GM10248 (cell line): ENCODE measurements at regions not wholly inside any gene's neighbourhood (a gene's known extent, or its start where the extent isn't known, plus 50 kb on each side); places are given as distances from the start of the nearest gene placed in this dataset.

Source experiments
- CTCF ChIA-PET: fragments of 300-600 bp; sonication (Branson Sonifier 250); formaldehyde crosslinking; extraction: SDS; loops from one replicate; lab custom pipeline; 2021; ENCODE audit warnings: antibody characterized with exemption; lab: Yijun Ruan, JAX
- POLR2A ChIA-PET: fragments of 350-650 bp; sonication (Branson Sonifier 250); formaldehyde crosslinking; extraction: SDS; loops from one replicate; lab custom pipeline; 2020; ENCODE audit warnings: antibody characterized with exemption; lab: Yijun Ruan, JAX
- DNase-seq: peaks from one replicate; pipeline ENCODE4 v3.0.0; 2012; ENCODE audit errors: extremely low spot score
- TF ChIP-seq, protein P1 (sequence below): IDR thresholded peaks from 2 replicates; pipeline ENCODE4 v1.5.1; 2012; ENCODE audit warnings: mild to moderate bottlenecking, low read depth; ENCODE audit errors: extremely low read depth, missing control alignments, control extremely low read depth

DNA sequence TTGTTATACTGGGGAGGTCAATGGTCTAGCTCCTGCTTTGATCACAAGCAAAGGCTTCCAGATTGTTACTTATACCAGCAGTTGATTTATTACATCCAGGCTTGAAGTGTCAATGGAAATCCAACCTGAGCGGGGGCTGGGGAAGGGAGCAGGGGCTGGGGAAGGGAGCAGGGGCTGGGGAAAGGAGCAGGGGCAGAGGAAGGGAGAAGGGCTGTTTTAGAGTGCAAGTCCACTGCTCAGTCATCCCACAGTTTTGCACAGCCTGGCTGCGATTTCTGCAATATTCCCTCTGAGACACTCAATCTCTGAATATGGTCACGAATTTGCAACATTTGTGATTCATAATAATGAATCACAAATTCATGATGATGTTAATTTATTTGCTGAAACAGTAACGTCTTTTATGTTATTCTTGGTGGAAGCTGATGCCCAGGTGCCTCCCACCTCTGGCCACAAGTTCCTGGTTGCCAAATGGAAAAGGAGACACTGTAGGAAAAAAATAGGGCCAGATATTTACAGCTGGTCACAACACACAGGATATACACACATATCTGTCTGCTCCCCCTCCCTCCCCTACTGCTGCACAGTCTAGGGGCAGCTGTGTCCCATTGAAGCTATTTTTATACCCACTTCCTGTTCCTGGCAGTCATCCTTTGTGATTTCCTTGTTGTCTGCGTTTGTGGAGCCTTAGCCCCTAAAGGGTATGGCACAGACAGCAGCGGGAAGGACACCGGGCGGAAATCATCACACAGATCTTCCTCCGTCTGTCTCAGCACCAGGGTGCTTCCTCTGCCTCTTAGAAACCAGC is 325.1 kb downstream of the GADD45G start:
- DNase-seq, result no peak
- ChIA-PET POLR2A (no interaction called here), CTCF (interaction anchor here (1.3 kb wide), 1 partner anchor 327 kb away, joined by 4 read pairs; no protein-coding TSS in a partner anchor)

DNA sequence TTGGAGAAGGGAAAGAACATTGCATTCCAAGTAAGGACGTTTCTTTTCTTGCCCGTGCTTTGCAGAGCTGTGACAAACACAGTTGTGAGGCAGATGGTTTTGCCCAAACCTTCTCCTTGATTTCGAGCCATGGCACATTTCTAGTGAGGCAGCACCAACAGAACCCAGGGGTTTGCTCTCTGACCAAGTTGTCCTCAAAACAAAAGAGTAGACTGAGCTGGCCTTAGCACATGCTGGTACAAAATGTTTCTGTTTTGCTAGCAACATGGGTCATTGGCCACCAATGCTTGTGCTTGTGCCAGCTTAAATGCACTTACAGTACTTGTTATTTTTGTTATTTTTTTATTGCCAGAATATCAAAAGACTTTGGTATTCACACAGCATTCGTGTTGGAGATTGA is 328.8 kb downstream of the GADD45G start:
- ChIA-PET POLR2A (no interaction called here), CTCF (interaction anchor here (1.2 kb wide), 1 partner anchor 330 kb away, joined by 4 read pairs; no protein-coding TSS in a partner anchor)
- no peak for DNase-seq
- TF ChIP-seq, protein P1, sequence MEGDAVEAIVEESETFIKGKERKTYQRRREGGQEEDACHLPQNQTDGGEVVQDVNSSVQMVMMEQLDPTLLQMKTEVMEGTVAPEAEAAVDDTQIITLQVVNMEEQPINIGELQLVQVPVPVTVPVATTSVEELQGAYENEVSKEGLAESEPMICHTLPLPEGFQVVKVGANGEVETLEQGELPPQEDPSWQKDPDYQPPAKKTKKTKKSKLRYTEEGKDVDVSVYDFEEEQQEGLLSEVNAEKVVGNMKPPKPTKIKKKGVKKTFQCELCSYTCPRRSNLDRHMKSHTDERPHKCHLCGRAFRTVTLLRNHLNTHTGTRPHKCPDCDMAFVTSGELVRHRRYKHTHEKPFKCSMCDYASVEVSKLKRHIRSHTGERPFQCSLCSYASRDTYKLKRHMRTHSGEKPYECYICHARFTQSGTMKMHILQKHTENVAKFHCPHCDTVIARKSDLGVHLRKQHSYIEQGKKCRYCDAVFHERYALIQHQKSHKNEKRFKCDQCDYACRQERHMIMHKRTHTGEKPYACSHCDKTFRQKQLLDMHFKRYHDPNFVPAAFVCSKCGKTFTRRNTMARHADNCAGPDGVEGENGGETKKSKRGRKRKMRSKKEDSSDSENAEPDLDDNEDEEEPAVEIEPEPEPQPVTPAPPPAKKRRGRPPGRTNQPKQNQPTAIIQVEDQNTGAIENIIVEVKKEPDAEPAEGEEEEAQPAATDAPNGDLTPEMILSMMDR, result no peak

More for the DNA sequence above, 325.1 kb downstream of the GADD45G start:
- TF ChIP-seq, protein P1, result no peak

DNA sequence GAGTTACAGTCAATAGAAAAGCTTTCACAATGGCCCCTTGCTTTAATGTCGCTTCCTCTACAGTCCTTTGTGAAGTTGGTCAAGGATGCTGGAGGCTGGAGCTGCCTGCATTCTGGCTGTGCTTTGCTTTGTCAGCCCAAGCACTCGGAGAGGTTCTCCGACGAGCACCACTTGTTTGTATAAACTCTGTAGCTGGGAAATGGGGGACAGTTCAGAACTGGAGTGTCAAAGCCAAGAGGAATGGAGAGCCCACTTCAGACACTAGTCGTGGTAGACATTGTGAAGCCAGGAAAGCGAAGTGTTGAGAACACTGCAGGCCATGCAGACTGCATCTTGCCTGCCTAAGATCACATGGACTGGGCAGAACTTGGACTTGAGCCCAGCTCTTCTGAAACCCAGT is 330.3 kb downstream of the GADD45G start:
- ChIA-PET CTCF (no interaction called here), POLR2A (no interaction called here)
- TF ChIP-seq, protein P1, result no peak
- no peak for DNase-seq

DNA sequence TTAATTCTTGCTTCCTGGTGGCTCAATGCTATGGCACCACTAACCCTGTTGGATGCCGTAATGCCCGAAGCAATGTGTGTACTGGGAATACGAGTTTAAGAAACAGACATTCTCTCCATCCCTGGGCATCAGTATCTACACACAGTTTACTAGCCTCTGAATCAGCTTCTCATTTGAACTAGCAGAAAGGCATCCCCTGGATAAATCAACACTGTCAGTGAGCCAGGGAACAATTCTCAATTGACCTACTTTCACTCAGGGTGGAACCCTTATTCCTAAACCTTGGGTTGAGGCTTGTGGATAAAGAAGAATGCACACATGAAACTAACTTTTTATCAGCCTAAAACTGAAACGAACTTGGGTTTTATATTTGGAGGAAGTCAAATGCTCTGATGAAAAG is 331.0 kb downstream of the GADD45G start:
- TF ChIP-seq, protein P1, result no peak
- ChIA-PET CTCF (no interaction called here), POLR2A (no interaction called here)
- DNase-seq, result no peak

DNA sequence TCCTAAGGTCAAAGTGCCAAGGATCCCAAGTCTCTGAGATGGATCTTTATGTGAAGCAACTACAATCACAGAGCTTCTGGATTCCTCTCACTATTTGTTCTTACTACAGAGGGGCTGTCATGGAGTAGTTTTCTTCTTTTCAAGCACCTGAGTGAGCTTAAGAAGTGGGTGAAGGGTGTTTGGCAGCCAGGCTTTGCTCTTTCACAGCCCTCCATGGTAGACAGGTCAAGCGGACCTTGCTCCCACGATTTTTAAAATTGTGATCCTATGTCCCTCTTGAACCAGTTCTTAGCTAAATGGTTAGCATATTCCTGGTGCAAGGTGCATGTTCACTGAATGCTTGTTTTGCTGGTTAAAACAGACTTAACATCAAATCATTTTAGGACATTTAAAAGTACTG is 332.2 kb downstream of the GADD45G start:
- ChIA-PET CTCF (interaction anchor here (1.0 to 1.3 kb wide), 3 partner anchors 14 to 336 kb away, joined by 3 to 4 read pairs (median 3); no protein-coding TSS in a partner anchor), POLR2A (no interaction called here)
- no peak for DNase-seq
- TF ChIP-seq, protein P1, result no peak

DNA sequence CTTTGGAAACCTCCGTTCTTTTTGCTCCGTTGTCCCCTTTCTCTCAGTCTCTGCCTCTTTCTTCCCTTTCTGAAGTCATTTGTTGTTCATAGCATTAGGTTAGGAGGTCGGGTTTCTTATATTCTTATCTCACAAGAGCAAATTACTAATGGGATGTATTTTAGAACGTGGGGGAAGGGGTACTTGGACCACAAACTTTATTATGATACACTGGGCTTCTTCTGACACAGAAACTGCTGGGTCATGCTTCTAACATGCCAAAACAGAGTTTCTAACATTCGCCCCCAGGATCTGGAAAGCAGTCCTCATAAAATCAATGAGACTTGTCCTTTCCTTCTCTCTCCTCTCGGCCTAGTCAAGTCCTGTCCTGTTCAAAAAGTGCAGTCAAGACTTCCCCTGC is 334.4 kb downstream of the GADD45G start:
- POLR2A ChIA-PET, result no interaction called here
- CTCF ChIA-PET, result no interaction called here
- TF ChIP-seq, protein P1, result no peak
- no peak for DNase-seq
